Medulla oblongata (tissue), 1 donor: ENCODE measurements at regions not wholly inside any gene's neighbourhood (a gene's known extent, or its start where the extent isn't known, plus 50 kb on each side); places are given as distances from the start of the nearest gene placed in this dataset.
"Not testable (repeated sequence)": the region's sequence is repeated elsewhere in the genome, so short reads cannot be mapped to it uniquely, and the experiment has no call there.

Source experiments
- DNase-seq: peaks from one replicate; pipeline ENCODE4 v3.0.0-alpha.2; 2015; ENCODE audit errors: extremely low spot score

- not testable (repeated sequence) for DNase-seq
Observed at GRCh38 chr1:228796945-228797344, 61.7 kb downstream of the RHOU start.

GRCh38 chr1:228798035-228798434 lies 62.8 kb downstream of the RHOU start:
- DNase-seq: no peak

- DNase-seq: no peak
Observed at GRCh38 chr1:228798548-228798947, 63.3 kb downstream of the RHOU start.

GRCh38 chr1:228799924-228800323 lies 64.6 kb downstream of the RHOU start:
- DNase-seq: no peak

DNA sequence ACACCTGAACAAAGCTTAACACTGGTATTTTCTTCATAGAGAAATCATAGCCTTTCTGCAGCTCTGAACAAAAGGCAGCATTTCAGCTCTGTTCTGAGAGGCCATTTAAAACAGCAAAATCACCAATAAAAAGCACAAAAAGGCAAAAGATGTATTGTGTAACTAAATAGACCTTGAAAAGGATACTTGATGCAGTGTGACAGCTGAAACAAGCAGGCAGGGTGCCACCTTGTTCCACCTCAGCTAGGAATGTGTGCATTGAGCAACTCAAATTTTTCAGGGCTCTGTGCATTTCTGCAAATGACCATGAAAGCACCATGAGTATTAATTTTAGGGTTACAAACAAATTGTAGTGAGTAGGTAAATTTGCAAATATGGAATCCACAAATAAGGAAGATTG lies 65.8 kb downstream of the RHOU start:
- no peak for DNase-seq

- DNase-seq: peak; percentile 32
Observed at GRCh38 chr1:228802386-228803220, 67.3 kb downstream of the RHOU start.

DNA sequence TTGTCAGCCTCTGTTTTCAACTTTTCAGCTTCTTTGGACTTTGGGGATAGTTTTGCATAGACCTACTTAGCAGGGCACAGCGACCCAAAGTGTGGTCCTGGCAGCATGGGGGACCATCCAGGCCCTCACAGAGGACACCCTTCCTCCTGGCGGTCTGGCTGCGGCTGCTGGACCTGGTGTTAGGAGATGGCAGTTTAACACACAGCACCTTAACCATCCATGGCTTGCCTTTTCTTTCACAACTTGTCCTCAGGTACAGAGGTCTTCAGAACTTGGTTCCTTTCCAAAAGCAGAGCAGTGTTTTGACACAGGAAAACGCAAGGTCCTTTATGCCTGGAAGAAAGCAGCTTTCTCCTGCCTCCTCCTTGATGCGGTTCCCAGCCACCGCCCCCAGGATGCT lies 68.1 kb downstream of the RHOU start:
- no peak for DNase-seq

- no peak for DNase-seq
Observed at GRCh38 chr1:228804173-228804572, 68.9 kb downstream of the RHOU start.

GRCh38 chr1:228804640-228805413 lies 69.5 kb downstream of the RHOU start:
- no peak for DNase-seq

DNA sequence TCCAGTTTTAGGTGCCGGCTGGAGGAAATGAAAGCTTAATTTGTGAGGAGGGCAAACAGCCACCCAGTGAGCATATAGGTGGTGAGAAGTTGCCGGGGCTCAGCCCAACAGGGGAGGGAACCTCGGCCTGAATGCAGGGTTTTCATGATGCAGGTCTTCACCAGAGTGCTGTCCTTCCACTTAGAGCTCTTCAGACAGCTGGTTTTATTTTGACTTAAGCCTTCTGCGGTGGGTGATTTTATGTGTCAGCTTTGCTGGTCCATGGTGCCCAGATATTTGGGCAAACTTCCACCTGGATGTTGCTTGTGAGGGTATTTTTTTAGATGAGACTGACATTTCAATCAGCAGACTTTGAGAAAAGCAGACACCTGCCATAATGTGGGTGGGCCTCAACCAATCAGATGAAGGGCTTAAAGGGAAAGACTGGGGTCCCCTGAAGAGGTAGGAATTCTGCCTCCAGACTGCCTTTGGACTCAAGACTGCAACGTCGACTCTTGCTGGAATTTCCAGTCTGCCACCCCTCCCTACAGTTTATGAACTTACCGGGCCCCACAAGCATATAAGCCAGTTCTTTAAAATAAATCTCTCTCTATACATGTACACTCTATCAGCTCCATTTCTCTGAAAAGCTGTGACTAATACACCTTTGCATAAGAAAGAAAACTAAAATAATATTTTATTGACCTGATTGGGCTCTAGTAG lies 72.8 kb downstream of the RHOU start:
- no peak for DNase-seq

GRCh38 chr1:228809621-228810394 lies 74.5 kb downstream of the RHOU start:
- DNase-seq: no peak

DNA sequence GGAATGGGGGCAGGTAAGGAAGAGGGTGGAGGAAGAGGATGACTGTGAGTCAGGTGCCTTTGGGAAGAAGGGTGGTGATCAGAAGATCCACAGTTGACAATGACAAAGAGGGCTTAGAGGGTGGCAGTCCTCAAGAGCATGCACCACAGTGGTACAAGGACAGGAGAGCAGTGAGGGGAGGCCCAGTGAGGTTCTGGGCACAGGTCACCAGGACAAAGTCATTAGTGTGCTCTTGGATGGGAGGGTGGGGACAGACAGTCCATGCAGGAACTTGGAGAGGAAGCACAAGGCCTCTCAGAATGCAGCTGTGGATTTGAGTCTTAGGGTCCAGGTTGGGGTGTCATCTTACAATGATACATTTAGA lies 75.1 kb downstream of the RHOU start:
- DNase-seq: no peak

DNA sequence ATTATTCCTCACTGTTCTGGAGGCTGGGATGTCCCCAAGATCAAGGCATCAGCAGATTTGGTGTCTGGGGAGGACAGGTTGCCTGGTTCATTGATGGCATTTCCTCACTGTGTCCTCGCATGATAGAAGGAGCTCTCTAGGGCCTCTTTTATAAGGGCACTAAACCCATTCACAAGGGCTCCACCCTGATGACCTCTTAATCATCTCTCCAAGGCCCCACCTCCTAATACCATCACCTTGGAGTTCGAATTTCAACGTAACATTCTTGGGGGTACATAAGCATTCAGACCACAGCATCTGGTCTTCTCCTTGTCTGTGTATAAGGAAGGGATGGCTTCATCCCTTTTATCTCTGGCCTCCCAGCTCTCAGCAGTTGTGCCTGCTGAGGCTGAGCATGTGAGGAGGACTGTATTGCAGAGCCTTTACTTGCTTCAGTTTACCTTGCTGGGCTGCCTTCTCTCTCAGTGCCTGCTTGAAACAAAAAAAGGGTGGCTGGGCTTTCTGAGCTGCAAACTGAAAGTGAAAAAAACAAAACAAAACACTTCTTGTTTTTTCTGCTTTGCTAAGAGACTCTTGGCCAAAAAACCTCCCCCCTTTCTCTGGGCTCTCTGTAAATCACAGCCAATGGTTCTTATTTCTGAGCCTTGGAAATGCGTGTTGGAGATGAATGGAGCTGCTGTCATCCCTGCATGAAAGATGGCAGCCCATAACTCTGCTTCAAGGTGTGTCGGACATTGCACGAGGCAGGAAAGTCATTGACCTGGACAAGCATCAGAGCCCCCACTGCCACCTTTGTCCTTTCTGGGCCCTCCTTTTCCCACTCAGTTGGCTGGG lies 75.8 kb downstream of the RHOU start:
- DNase-seq: peak; percentile 71

DNA sequence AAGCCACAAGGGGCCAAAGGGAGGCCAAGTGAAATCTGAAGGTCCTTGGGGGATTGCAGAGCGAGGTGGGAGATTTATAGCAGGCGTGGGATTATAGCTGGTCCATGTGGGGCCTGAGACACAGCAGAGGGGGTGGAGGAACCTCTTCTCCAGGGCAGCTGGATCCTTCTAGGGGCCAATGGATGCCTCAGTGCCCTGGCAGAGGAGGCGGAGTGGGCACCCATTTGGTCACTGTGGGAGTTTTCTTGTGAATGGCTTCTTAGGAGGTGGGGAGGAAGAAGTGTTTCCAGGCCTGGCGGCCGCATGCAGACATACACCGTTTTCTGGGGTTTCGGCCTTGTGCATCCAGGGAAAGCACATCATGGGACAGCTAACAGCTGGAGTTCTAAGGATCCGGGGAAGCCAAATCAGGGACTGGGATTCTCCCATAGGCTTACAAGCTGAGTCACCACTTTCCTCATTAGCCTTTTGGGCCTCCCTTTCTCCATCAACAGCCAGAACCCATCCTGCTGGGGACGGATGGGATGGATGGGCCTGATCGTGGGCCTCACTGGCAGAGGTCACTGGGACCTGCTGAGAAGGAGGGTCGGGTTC lies 76.5 kb downstream of the RHOU start:
- no peak for DNase-seq

- no peak for DNase-seq
Observed at GRCh38 chr1:228812961-228813360, 77.7 kb downstream of the RHOU start.

GRCh38 chr1:228814176-228814575 lies 78.9 kb downstream of the RHOU start:
- DNase-seq: no peak

DNA sequence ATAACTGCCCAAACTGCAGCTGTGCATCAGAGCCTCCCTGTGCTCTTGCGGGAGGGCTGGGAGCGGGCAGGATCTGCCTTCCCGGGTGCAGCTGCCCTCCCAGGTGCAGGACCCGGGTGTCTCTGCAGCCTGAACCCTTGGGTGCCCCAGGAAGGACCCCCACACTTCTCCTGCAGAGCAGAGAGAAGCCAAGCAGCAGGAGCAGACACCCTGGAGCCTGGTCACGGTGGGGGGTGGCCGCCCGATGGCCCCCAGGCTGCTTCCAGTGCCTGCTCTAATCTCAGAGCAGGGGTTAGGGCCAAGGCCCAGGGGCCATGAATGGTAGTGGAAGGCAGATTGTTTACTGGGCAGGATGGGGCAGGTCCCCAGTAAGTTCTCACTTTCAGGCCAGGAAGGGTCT lies 83.0 kb downstream of the RHOU start:
- DNase-seq: no peak

DNA sequence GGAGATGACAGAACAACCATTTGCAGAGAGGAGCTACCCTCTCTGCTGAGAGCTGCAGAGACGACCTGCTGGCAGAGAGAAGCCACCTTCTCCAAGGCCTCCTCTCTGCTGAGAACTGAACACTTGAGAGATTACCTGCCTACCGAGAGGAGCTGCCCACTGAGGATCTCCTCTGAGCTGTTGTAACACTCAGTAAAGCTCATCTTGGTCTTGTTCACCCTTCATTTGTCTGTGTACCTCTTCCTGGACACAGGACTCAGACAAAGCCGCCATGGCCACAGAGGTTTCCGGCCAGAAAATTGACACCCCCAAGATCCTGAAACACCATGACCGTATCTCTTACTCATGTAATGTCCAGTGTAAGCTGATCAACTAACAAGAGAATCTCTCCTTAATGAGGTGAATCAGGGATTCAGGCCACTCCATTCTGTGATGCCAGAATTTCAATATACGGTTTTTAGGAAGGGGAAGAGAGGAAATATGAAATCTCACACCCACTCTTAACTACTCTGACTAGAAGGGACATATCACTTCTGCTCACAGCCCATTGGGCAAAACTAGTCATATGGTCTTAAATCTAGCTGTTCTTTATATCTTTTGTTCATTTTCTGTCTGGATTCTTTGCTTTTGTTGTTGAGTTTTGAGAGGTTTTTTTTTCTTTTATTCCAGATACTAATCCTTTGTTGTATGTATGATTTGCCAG lies 83.8 kb downstream of the RHOU start:
- DNase-seq: no peak

DNA sequence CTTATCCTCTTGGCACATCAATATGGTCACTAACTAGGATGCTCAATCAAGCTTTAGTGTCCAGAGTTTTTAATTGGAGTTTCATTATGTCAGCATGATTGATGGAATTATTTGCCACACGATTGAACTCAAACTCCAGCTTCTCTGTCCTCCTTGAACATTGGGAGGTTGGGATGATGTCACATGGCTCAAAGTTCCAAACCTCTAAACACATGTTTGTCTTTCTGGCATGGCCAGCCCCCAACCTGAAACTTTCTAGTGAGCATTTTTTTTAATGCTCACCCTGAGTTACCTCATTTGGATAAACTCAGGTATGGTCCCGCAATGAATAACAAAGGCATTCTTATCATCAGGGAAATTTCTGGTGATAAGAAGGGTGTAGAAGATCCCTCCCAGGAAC lies 86.0 kb downstream of the RHOU start:
- no peak for DNase-seq

DNA sequence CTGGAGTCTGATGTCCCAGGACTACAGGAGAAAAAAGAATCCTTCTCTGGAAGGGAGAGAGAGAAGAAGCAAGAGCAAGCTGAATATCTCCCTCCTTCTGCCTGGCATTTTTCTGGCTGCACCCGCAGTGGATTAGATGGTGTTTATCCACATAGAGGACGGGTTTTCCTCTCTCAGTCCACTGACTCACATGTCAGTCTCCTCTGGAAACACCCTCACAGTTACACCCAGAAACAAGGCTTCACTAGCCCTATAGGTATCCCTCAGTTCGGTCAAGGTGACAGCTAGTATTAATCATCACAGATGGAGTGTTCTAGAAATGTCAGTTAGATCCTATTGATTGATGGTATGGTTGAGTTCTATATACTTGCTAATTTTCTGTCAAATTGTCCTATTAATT lies 87.9 kb downstream of the RHOU start:
- no peak for DNase-seq
